ENCODE measurements at regions not wholly inside any gene's neighbourhood (a gene's known extent, or its start where the extent isn't known, plus 50 kb on each side); places are given as distances from the start of the nearest gene placed in this dataset.

DNA sequence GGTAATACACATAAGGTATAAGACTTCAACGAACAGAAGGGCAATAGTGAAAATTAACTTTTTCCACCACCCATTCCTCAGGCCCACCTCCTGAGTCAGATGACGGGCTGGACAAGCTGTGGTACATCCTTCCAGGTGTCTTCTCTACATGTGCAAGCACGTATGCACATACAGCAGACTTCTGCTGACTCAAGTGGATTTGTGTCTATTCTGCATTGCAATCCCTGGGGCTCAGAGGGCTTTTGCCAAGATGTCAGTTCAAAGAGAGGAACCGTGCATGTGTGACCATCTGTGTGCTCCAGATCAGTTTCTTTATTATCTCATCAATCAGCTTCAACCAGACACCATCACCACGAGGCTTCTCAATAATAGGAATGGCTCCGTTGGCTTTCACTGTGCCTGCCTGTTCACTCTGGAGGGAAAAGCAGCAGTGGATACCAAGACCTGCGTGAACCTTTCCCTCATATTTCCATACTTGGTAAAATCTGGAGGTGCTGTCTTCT, 288.4 kb downstream of the MTRR start:
- TF ChIP-seq POLR2AphosphoS5 (IDR thresholded peaks at IDR 0.05; ENCODE audit: low read depth, low read length): no peak
- TF ChIP-seq POLR2A (IDR thresholded peaks at IDR 0.05; ENCODE audit: low read depth, low read length): no peak
